Neural cell (in vitro differentiated cells): ENCODE measurements at regions not wholly inside any gene's neighbourhood (a gene's known extent, or its start where the extent isn't known, plus 50 kb on each side); places are given as distances from the start of the nearest gene placed in this dataset.

ENCODE experiments used
- H2AFZ ChIP-seq: fragments of 200-600, 300-800 bp; sonication (generic), shearing (Covaris generic); 2 replicates; pipeline ENCODE4 v1.6.0; 2014; ENCODE audit warnings: low read depth, mild to moderate bottlenecking, antibody characterized with exemption, low read length, moderate library complexity
- H3F3A ChIP-seq: fragments of 200-600 bp; shearing (Covaris generic); 2 replicates; pipeline ENCODE4 v1.6.1; 2016; ENCODE audit warnings: mild to moderate bottlenecking, moderate library complexity, mixed read lengths, antibody characterized with exemption, low read length; ENCODE audit not compliant: insufficient read depth, poor library complexity, severe bottlenecking
- H3K27ac ChIP-seq: fragments of 200-600, 300-800 bp; sonication (generic), shearing (Covaris generic); 2 replicates; pipeline ENCODE4 v1.5.1; 2014; ENCODE audit warnings: mild to moderate bottlenecking, low read length, moderate library complexity
- H3K27me3 ChIP-seq: fragments of 300-800, 200-600 bp; sonication (generic), shearing (Covaris generic); 2 replicates; pipeline ENCODE4 v1.6.0; 2014; ENCODE audit warnings: mild to moderate bottlenecking, low read depth, low read length, moderate library complexity; ENCODE audit not compliant: insufficient read depth
- H3K36me3 ChIP-seq: fragments of 300-800, 200-600 bp; sonication (generic), shearing (Covaris generic); 2 replicates; pipeline ENCODE4 v1.5.1; 2014; ENCODE audit warnings: mild to moderate bottlenecking, antibody characterized with exemption, low read length, moderate library complexity; ENCODE audit not compliant: insufficient read depth
- H3K4me2 ChIP-seq: fragments of 300-800, 200-600 bp; sonication (generic), shearing (Covaris generic); 2 replicates; pipeline ENCODE4 v1.6.0; 2014; ENCODE audit warnings: mild to moderate bottlenecking, low read length
- H3K4me3 ChIP-seq: fragments of 300-800, 200-600 bp; sonication (generic), shearing (Covaris generic); 2 replicates; pipeline ENCODE4 v1.5.1; 2014; ENCODE audit warnings: mild to moderate bottlenecking, low read length, moderate library complexity
- H3K79me2 ChIP-seq: fragments of 200-600 bp; shearing (Covaris generic); replicated peaks from 2 replicates; pipeline ENCODE4 v1.6.0; 2014; ENCODE audit warnings: mild to moderate bottlenecking, low read length, moderate library complexity; ENCODE audit not compliant: insufficient read depth
- H3K9ac ChIP-seq: fragments of 300-800, 200-600 bp; sonication (generic), shearing (Covaris generic); 2 replicates; pipeline ENCODE4 v1.6.1; 2016; ENCODE audit warnings: mild to moderate bottlenecking, low read length, mixed read lengths
- H3K9me2 ChIP-seq: fragments of 200-600 bp; shearing (Covaris generic); 2 replicates; pipeline ENCODE4 v1.6.1; 2016; ENCODE audit warnings: mild to moderate bottlenecking, low read length, mixed read lengths; ENCODE audit not compliant: insufficient read depth
- H3K9me3 ChIP-seq: fragments of 200-600, 300-800 bp; sonication (generic), shearing (Covaris generic); 2 replicates; pipeline ENCODE4 v1.6.1; 2016; ENCODE audit warnings: mild to moderate bottlenecking, mixed run types, low read length, moderate library complexity, mixed read lengths
- H4K20me1 ChIP-seq: fragments of 200-600 bp; shearing (Covaris generic); 2 replicates; pipeline ENCODE4 v1.6.1; 2016; ENCODE audit warnings: mild to moderate bottlenecking, mixed run types; ENCODE audit not compliant: insufficient read depth
- CTCF ChIP-seq: fragments of 450-650 bp; IDR thresholded peaks from 2 replicates; pipeline ENCODE4 v1.5.1; 2014; ENCODE audit warnings: antibody characterized with exemption, mild to moderate bottlenecking, moderate library complexity; ENCODE audit not compliant: poor library complexity, severe bottlenecking
- EP300 ChIP-seq: fragments of 450-650 bp; conservative IDR thresholded peaks from 2 replicates; pipeline ENCODE4 v1.6.1; 2014; ENCODE audit warnings: antibody characterized with exemption, mild to moderate bottlenecking, moderate library complexity; ENCODE audit not compliant: poor library complexity, severe bottlenecking
- EZH2 ChIP-seq: fragments of 200-600, 300-800 bp; shearing (Covaris generic), sonication (generic); IDR thresholded peaks from 2 replicates; pipeline ENCODE4 v1.6.1; 2014; ENCODE audit warnings: antibody characterized with exemption, low read length, borderline replicate concordance, mild to moderate bottlenecking; ENCODE audit not compliant: insufficient read depth, poor library complexity, severe bottlenecking
- MXI1 ChIP-seq: fragments of 450-650 bp; conservative IDR thresholded peaks from 2 replicates; pipeline ENCODE4 v1.6.1; 2014; ENCODE audit warnings: antibody characterized with exemption, mild to moderate bottlenecking; ENCODE audit not compliant: poor library complexity, severe bottlenecking
- POLR2AphosphoS5 ChIP-seq: IDR thresholded peaks from 2 replicates; pipeline ENCODE4 v1.6.1; 2012
- RAD21 ChIP-seq: fragments of 450-650 bp; conservative IDR thresholded peaks from 2 replicates; pipeline ENCODE4 v1.6.1; 2014; ENCODE audit warnings: antibody characterized with exemption, mild to moderate bottlenecking, moderate library complexity
- REST ChIP-seq: IDR thresholded peaks from 2 replicates; pipeline ENCODE4 v1.6.1; 2012; ENCODE audit warnings: borderline replicate concordance
- SMC3 ChIP-seq: fragments of 450-650 bp; conservative IDR thresholded peaks from 2 replicates; pipeline ENCODE4 v1.6.1; 2014; ENCODE audit warnings: antibody characterized with exemption, mild to moderate bottlenecking, moderate library complexity; ENCODE audit not compliant: poor library complexity
- TAF1 ChIP-seq: IDR thresholded peaks from 2 replicates; pipeline ENCODE4 v1.6.1; 2012; ENCODE audit warnings: low read depth

- Histone ChIP-seq H3K4me2 (no peak overlapping the region), H2AFZ (no peak overlapping the region), H3K9ac (no peak overlapping the region)
Measured at GRCh38 chr3:55169608-55170072, 241.8 kb upstream of the LRTM1 start.

GRCh38 chr3:55169161-55169560 is 241.3 kb upstream of the LRTM1 start:
- Histone ChIP-seq H3K27ac (no peak overlapping the region), H3K9ac (no peak overlapping the region), H3F3A (no peaks in the 10 kb centered on the region), H3K36me3 (no peaks in the 10 kb centered on the region), H3K4me2 (no peak overlapping the region), H2AFZ (no peak overlapping the region), H4K20me1 (no peaks in the 10 kb centered on the region), H3K9me2 (no peaks in the 10 kb centered on the region), H3K9me3 (no peaks in the 10 kb centered on the region), H3K4me3 (no peak overlapping the region), H3K27me3 (no peaks in the 10 kb centered on the region), H3K79me2 (no peaks in the 10 kb centered on the region)
- TF ChIP-seq EP300 (no peak), TAF1 (no peak), RAD21 (no peak), POLR2AphosphoS5 (no peak), CTCF (no peak), REST (no peak), EZH2 (no peak), MXI1 (no peak), SMC3 (no peak)

More at GRCh38 chr3:55169608-55170072, 241.8 kb upstream of the LRTM1 start:
- Histone ChIP-seq H3K9me3 (no peaks in the 10 kb centered on the region), H3F3A (no peaks in the 10 kb centered on the region), H3K9me2 (no peaks in the 10 kb centered on the region), H3K27me3 (no peaks in the 10 kb centered on the region), H3K4me3 (no peak overlapping the region), H4K20me1 (no peaks in the 10 kb centered on the region), H3K79me2 (no peaks in the 10 kb centered on the region), H3K27ac (no peak overlapping the region), H3K36me3 (no peaks in the 10 kb centered on the region)
- no peak for TF ChIP-seq POLR2AphosphoS5
